Large intestine (tissue), 3 donors: ENCODE measurements at regions not wholly inside any gene's neighbourhood (a gene's known extent, or its start where the extent isn't known, plus 50 kb on each side); places are given as distances from the start of the nearest gene placed in this dataset.

Experiments used
- DNase-seq, 2 donors: peaks; one replicate each; pipeline versions ENCODE4 v3.0.0 to v3.0.0-alpha.2; 2013
- H3K27ac ChIP-seq: one replicate; pipeline ENCODE4 v1.5.1; 2013; ENCODE audit warnings: low read length
- H3K27me3 ChIP-seq: 2 replicates; pipeline ENCODE4 v1.6.1; 2013; ENCODE audit warnings: low read length; ENCODE audit not compliant: control insufficient read depth, insufficient read depth
- H3K36me3 ChIP-seq: 2 replicates; pipeline ENCODE4 v1.6.1; 2013; ENCODE audit warnings: low read length; ENCODE audit not compliant: control insufficient read depth, insufficient read depth
- H3K4me1 ChIP-seq: one replicate; pipeline ENCODE4 v1.6.1; 2013; ENCODE audit warnings: low read length; ENCODE audit not compliant: control insufficient read depth, insufficient read depth
- H3K4me3 ChIP-seq: one replicate; pipeline ENCODE4 v1.5.1; 2013; ENCODE audit warnings: low read length
- H3K9me3 ChIP-seq: one replicate; pipeline ENCODE4 v1.6.1; 2013; ENCODE audit warnings: mild to moderate bottlenecking, low read depth, low read length, moderate library complexity; ENCODE audit not compliant: control insufficient read depth
- WGBS: methylation state at CpG from one replicate; pipeline ENCODE4 v1.1.5; 2013; ENCODE audit warnings: low lambda C conversion rate; ENCODE audit not compliant: insufficient coverage; 5-methylcytosine and 5-hydroxymethylcytosine counted together

GRCh38 chr22:48889209-48889830 is 938.4 kb downstream of the BRD1 start:
- Histone ChIP-seq H3K27ac (no peak overlapping the region), H3K27me3 (no peaks in the 10 kb centered on the region), H3K36me3 (no peaks in the 10 kb centered on the region), H3K4me1 (no peaks in the 10 kb centered on the region), H3K9me3 (no peaks in the 10 kb centered on the region), H3K4me3 (no peak overlapping the region)
- no peak for DNase-seq
- WGBS, result 60% methylated on average over 1 of the region's 14 CpGs

GRCh38 chr22:48888466-48889208 is 939.0 kb downstream of the BRD1 start:
- no CpG with 5 or more reads among the region's 14 CpGs for WGBS

GRCh38 chr22:48887394-48888332 is 940.0 kb downstream of the BRD1 start:
- H3K27me3 ChIP-seq, result no peaks in the 10 kb centered on the region
- 96% methylated on average over 2 of the region's 3 CpGs for WGBS
- no peak overlapping the region for H3K27ac ChIP-seq
- H3K36me3 ChIP-seq, result no peaks in the 10 kb centered on the region
- H3K4me3 ChIP-seq, result no peak overlapping the region
- no peak for DNase-seq
- no peaks in the 10 kb centered on the region for H3K9me3 ChIP-seq
- no peaks in the 10 kb centered on the region for H3K4me1 ChIP-seq

More at GRCh38 chr22:48888466-48889208, 939.0 kb downstream of the BRD1 start:
- Histone ChIP-seq H3K36me3 (no peaks in the 10 kb centered on the region), H3K9me3 (no peaks in the 10 kb centered on the region), H3K4me1 (no peaks in the 10 kb centered on the region), H3K27ac (no peak overlapping the region), H3K4me3 (no peak overlapping the region), H3K27me3 (no peaks in the 10 kb centered on the region)
- DNase-seq, result no peak

GRCh38 chr22:48886604-48887393 is 940.9 kb downstream of the BRD1 start:
- no CpG with 5 or more reads among the region's 22 CpGs for WGBS
- Histone ChIP-seq H3K4me1 (no peaks in the 10 kb centered on the region), H3K36me3 (no peaks in the 10 kb centered on the region), H3K4me3 (no peak overlapping the region), H3K27me3 (no peaks in the 10 kb centered on the region), H3K27ac (no peak overlapping the region), H3K9me3 (peaks cover 5% of the 10 kb centered on the region)
- no peak for DNase-seq

- no CpG with 5 or more reads among the region's 9 CpGs for WGBS
- Histone ChIP-seq H3K4me1 (no peaks in the 10 kb centered on the region), H3K27me3 (no peaks in the 10 kb centered on the region), H3K27ac (no peak overlapping the region), H3K36me3 (no peaks in the 10 kb centered on the region), H3K9me3 (peaks cover 11% of the 10 kb centered on the region), H3K4me3 (no peak overlapping the region)
- DNase-seq, result no peak
Observed at GRCh38 chr22:48885919-48886305, 941.8 kb downstream of the BRD1 start.

GRCh38 chr22:48885271-48885918 is 942.3 kb downstream of the BRD1 start:
- H3K27ac ChIP-seq, result no peak overlapping the region
- H3K36me3 ChIP-seq, result no peaks in the 10 kb centered on the region
- no peak for DNase-seq
- H3K9me3 ChIP-seq, result peaks cover 11% of the 10 kb centered on the region
- H3K4me1 ChIP-seq, result no peaks in the 10 kb centered on the region
- H3K4me3 ChIP-seq, result no peak overlapping the region
- H3K27me3 ChIP-seq, result no peaks in the 10 kb centered on the region
- WGBS, result 89% methylated on average over 5 of the region's 18 CpGs

DNA sequence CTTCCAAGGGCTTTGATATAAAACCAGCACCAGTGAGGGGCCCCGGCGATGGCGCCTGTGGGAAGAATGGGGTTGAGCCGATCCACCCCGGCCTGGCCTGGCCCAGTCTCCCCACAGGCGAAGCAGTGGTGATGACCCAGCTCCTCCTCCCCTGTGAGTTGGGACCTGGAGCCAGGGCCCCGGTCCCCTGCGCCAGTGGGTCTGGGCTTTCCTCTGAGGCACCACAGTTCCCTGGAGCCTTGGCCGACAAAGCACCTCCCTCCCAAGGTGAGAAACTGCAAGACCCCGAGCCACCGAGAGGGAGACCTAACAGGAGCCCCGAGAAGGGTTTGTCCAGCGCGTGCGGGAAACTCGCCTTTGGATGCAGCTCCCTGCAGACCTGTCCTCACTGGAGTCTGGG is 942.9 kb downstream of the BRD1 start:
- Histone ChIP-seq H3K27me3 (no peaks in the 10 kb centered on the region), H3K4me3 (no peak overlapping the region), H3K4me1 (no peaks in the 10 kb centered on the region), H3K27ac (no peak overlapping the region), H3K36me3 (no peaks in the 10 kb centered on the region), H3K9me3 (peaks cover 11% of the 10 kb centered on the region)
- DNase-seq, result no peak
- WGBS, result no CpG with 5 or more reads among the region's 16 CpGs

- WGBS, result 94% methylated on average over 5 of the region's 12 CpGs
- no peak overlapping the region for H3K4me3 ChIP-seq
- H3K27ac ChIP-seq, result no peak overlapping the region
- H3K4me1 ChIP-seq, result no peaks in the 10 kb centered on the region
- peaks cover 11% of the 10 kb centered on the region for H3K9me3 ChIP-seq
- H3K36me3 ChIP-seq, result no peaks in the 10 kb centered on the region
- no peak for DNase-seq
- no peaks in the 10 kb centered on the region for H3K27me3 ChIP-seq
Observed at GRCh38 chr22:48884324-48884723, 943.3 kb downstream of the BRD1 start.

DNA sequence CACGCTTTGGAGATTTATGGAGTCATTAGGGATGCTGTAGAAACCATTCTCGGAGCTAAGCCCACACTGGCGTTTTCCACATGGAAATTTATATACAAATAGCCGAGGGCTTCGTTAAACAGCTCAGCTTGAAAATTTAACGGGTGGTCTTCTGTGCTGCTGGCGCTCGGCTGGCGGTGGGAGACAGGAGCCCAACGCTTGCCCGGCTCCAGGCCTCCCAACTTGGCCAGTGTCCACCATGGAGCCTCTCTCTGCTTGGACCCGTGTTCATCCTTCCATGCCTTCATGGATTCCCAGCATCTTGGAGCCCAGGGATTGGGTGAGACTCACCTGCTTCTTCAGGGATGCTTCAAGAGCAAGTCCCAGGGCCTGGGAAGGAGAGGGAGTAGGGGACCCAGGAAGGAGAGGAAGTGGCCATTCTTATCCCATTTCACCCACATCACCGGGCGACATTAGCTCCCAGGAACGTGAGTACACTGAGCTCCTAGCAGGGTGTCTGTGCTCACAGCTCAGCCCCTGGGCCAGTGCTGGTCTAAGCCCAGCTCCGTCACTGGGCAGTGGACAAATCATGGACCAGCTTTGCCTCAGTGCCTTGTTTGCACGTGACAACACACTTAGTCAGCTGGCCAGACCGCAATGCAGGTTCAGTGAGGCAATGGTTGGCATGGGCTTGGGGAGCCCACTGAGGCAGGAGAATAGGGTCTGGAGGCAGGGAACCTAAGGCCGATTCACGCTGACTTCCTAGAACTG is 944.3 kb downstream of the BRD1 start:
- DNase-seq, result no peak
- no CpG with 5 or more reads among the region's 20 CpGs for WGBS

More for the DNA sequence above, 944.3 kb downstream of the BRD1 start:
- no peak overlapping the region for H3K27ac ChIP-seq
- peaks cover 11% of the 10 kb centered on the region for H3K9me3 ChIP-seq
- H3K36me3 ChIP-seq, result no peaks in the 10 kb centered on the region
- H3K4me3 ChIP-seq, result no peak overlapping the region
- no peaks in the 10 kb centered on the region for H3K4me1 ChIP-seq
- H3K27me3 ChIP-seq, result no peaks in the 10 kb centered on the region
